Ovary (tissue), 7 donors: ENCODE measurements at regions not wholly inside any gene's neighbourhood (a gene's known extent, or its start where the extent isn't known, plus 50 kb on each side); places are given as distances from the start of the nearest gene placed in this dataset.

Source experiments
- DNase-seq, 5 donors: peaks; one replicate each; pipeline ENCODE4 v3.0.0-alpha.2; 2019 to 2020
- H3K27ac ChIP-seq, 2 donors: fragments of 200-600 bp; one replicate each; pipeline versions ENCODE4 v1.5.1 to v1.8.0; 2019 to 2022
- H3K27me3 ChIP-seq: fragments of 200-600 bp; one replicate; pipeline ENCODE4 v1.8.0; 2022
- H3K36me3 ChIP-seq: fragments of 200-600 bp; sonication (generic); one replicate; pipeline ENCODE4 v1.5.1; 2019
- H3K4me1 ChIP-seq: one replicate; pipeline ENCODE4 v1.8.1; 2013; ENCODE audit warnings: mild to moderate bottlenecking, moderate library complexity; ENCODE audit not compliant: insufficient read depth
- H3K4me3 ChIP-seq: fragments of 200-600 bp; sonication (generic); one replicate; pipeline ENCODE4 v1.5.1; 2017
- H3K9me3 ChIP-seq, 2 donors: fragments of 200-600 bp in 1 of 2; sonication (generic) in 1 of 2; one replicate each; pipeline versions ENCODE4 v1.5.1 to v1.8.1; 2013 to 2019; ENCODE audit warnings: mild to moderate bottlenecking in 1 of 2, moderate library complexity in 1 of 2
- EP300 ChIP-seq: sonication (generic); formaldehyde crosslinking; IDR thresholded peaks from one replicate; pipeline ENCODE4 v1.6.1; 2017; ENCODE audit warnings: antibody characterized with exemption
- POLR2A ChIP-seq: fragments of 450-650 bp; IDR thresholded peaks from one replicate; pipeline ENCODE4 v1.6.1; 2017; ENCODE audit warnings: antibody characterized with exemption, mild to moderate bottlenecking, moderate library complexity
- WGBS, 3 donors: extraction: QIAGEN DNeasy Blood & Tissue Kit in 1 of 3; methylation state at CpG; one replicate each; pipeline versions ENCODE4 v1.1.5 to v1.1.7; 2013 to 2017; 5-methylcytosine and 5-hydroxymethylcytosine counted together
- intact Hi-C, 4 donors: fragments of 100-400 bp; cut with DNase I; formaldehyde crosslinking; loops; one replicate each; pipeline versions ENCODE4 v1.11.0 to v1.15.1; 2022 to 2023
- TF ChIP-seq, protein P1 (sequence below), 3 donors: fragments of 450-650 bp in 2 of 3; fragments of 200-600 bp in 1 of 3; IDR thresholded peaks; one replicate each; pipeline versions ENCODE4 v1.5.1 to v1.8.0; 2016 to 2022; ENCODE audit warnings: antibody characterized with exemption in 3 of 3, mild to moderate bottlenecking in 1 of 3
- donor health status: DM: no; HTN: no; CAD: no; lungs with moderate emphysema.
- donor health status: DM: no; HTN: no; CAD: no.
- donor health status: Bipolar disorder and iron deficiency.
- donor health status: DM: no; HTN: no; CAD: no.
- donor health status: DM: yes; HTN: yes; CAD: no.

DNA sequence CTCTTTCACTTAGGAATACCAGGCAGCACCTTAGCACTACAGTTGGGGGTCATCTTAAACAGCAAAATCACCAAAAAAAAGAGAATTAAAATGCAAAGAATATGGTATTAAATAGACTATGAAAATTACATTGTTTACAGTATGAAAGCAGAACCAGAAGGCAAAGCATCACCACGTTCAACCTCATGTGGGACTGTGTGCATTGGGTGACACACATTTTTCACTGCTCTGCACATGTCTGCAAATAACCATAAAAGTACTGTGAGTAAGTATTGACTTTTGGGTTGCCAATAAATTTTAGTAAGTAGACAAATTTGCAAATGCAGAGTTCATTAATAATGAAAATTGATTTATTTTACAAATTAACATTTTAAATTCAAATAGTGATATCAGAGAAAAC lies 232.1 kb upstream of the ZWINT start:
- intact Hi-C loops: no loop called here
- WGBS, 3 donors: 83 to 88% (median 86%) methylated on average over 1 of the region's 1 CpG
- Histone ChIP-seq H3K9me3 (no peaks in the 10 kb centered on the region), H3K27me3 (no peaks in the 10 kb centered on the region), H3K4me3 (no peak overlapping the region), H3K4me1 (no peaks in the 10 kb centered on the region), H3K27ac (no peak overlapping the region), H3K36me3 (no peaks in the 10 kb centered on the region)
- DNase-seq: no peak
- TF ChIP-seq EP300 (no peak), POLR2A (no peak)
- TF ChIP-seq, protein P1, sequence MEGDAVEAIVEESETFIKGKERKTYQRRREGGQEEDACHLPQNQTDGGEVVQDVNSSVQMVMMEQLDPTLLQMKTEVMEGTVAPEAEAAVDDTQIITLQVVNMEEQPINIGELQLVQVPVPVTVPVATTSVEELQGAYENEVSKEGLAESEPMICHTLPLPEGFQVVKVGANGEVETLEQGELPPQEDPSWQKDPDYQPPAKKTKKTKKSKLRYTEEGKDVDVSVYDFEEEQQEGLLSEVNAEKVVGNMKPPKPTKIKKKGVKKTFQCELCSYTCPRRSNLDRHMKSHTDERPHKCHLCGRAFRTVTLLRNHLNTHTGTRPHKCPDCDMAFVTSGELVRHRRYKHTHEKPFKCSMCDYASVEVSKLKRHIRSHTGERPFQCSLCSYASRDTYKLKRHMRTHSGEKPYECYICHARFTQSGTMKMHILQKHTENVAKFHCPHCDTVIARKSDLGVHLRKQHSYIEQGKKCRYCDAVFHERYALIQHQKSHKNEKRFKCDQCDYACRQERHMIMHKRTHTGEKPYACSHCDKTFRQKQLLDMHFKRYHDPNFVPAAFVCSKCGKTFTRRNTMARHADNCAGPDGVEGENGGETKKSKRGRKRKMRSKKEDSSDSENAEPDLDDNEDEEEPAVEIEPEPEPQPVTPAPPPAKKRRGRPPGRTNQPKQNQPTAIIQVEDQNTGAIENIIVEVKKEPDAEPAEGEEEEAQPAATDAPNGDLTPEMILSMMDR (IDR thresholded peaks at IDR 0.05): no peak

DNA sequence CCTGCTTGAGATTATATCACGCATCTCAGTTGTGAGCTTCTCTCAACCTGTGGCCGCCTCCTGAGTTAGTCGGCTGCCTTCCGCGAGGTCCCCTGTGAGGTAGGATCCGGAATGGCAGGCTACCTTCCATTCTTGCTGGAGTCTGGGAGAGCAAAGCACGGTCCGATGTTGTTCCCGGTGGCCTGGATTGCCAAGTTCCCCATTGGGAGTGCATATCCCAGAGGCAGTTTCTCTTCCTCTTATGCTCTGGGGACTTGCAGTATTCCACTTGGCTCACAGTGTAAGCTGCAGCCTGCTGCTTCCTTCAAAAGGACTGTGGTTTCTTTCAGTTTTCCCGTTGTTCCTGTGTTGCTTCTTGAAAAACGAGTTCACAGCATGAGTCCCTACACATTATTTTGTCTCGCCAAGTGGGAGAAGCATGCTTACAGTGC lies 225.4 kb upstream of the ZWINT start:
- H3K27ac ChIP-seq: no peak overlapping the region
- intact Hi-C loops: no loop called here
- H3K36me3 ChIP-seq: no peaks in the 10 kb centered on the region
- H3K4me3 ChIP-seq: no peak overlapping the region
- TF ChIP-seq EP300 (no peak), POLR2A (no peak)
- H3K27me3 ChIP-seq: no peaks in the 10 kb centered on the region
- H3K4me1 ChIP-seq: no peaks in the 10 kb centered on the region
- DNase-seq: no peak
- no peaks in the 10 kb centered on the region for H3K9me3 ChIP-seq
- 48 to 69% (median 55%) methylated on average over 12 of the region's 12 CpGs for WGBS, 3 donors

DNA sequence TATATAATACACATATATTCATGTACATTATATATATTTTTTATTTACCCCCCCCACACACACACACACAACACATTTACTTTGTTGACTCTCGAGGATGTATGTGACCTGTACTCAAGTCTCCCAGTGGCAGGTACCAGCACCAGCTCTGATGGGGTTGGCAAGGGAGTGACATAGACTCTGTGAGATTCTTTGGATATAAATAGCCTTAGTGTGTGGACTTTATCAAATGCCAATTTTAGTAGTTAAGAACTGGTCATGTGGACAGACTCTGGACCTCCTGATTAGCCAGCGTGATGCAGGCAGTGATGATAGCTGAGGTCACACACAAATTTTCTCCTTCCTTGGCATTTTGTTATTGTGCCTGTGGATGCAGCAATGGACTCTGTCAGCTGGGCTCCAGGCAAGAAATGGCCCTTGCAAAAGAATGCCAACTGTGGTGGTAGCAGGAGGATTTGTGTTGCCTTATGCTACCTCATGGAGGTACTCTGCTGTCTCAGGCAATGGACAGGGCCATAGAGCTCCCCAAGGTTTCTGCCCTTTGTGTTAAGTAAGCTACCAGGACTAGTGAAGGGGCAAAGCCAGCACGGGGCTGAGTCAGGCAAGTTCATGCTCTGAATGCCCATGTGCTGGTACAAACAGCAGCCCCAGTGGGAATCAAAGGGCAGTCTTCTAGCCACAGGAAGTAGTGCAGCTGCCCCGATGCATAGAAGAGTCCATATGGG lies 224.6 kb upstream of the ZWINT start:
- Histone ChIP-seq H3K36me3 (no peaks in the 10 kb centered on the region), H3K27ac (no peak overlapping the region), H3K4me3 (no peak overlapping the region), H3K9me3 (no peaks in the 10 kb centered on the region), H3K27me3 (no peaks in the 10 kb centered on the region), H3K4me1 (no peaks in the 10 kb centered on the region)
- DNase-seq: no peak
- 89 to 93% (median 91%) methylated on average over 4 of the region's 4 CpGs for WGBS, 3 donors
- intact Hi-C loops: no loop called here
- TF ChIP-seq POLR2A (no peak), EP300 (no peak)
- TF ChIP-seq, protein P1 (IDR thresholded peaks at IDR 0.05): no peak

DNA sequence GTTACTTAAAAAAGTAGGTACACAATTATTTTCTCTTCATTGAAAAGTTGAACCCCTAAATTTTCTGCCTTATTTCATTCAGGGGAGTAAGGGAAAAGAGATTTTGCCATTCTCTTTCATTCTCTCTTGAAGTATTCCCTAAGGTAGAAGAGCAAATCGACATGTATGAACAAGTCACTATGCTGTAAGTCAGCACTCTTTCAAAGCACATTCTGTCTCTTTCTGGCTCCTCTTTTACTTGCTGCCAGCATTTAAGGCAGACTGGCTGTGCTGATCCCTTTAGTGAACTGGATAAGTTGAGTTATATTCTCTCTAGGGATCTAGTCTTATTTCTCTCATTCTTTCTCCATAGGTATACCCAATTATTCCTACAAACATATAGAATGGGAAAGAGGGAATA lies 222.3 kb upstream of the ZWINT start:
- Histone ChIP-seq H3K27ac (no peak overlapping the region), H3K4me3 (no peak overlapping the region), H3K4me1 (no peaks in the 10 kb centered on the region), H3K27me3 (no peaks in the 10 kb centered on the region), H3K36me3 (no peaks in the 10 kb centered on the region), H3K9me3 (no peaks in the 10 kb centered on the region)
- intact Hi-C loops: no loop called here
- TF ChIP-seq POLR2A (no peak), EP300 (no peak)
- TF ChIP-seq, protein P1 (IDR thresholded peaks at IDR 0.05): no peak
- 70 to 79% (median 72%) methylated on average over 1 of the region's 1 CpG for WGBS, 3 donors
- no peak for DNase-seq

DNA sequence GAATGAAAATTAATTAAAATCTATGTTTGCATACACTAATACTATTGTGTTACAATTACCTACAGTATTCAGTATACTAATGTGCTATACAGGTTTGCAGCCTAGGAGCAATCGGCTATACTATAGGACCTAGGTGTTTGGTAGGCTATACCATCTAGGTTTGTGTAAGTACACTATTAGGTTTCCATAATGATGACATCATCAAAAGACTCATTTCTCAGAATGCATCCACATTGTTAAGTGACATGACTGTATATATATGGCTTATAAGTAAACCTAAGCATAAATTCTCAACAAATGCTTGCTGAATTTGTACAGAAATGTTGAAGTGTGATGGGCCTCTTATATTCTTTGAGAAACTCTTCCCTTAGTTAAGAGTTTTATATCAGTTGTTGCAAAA lies 206.5 kb upstream of the ZWINT start:
- Histone ChIP-seq H3K36me3 (no peaks in the 10 kb centered on the region), H3K4me1 (no peaks in the 10 kb centered on the region), H3K9me3 (no peaks in the 10 kb centered on the region), H3K27me3 (no peaks in the 10 kb centered on the region), H3K4me3 (no peak overlapping the region), H3K27ac (no peak overlapping the region)
- TF ChIP-seq, protein P1 (IDR thresholded peaks at IDR 0.05): no peak
- TF ChIP-seq POLR2A (no peak), EP300 (no peak)
- no peak for DNase-seq
- WGBS, 3 donors: 89 to 97% (median 95%) methylated on average over 1 of the region's 1 CpG
- intact Hi-C loops: no loop called here
